IMR-90 (cell line): ENCODE measurements at regions not wholly inside any gene's neighbourhood (a gene's known extent, or its start where the extent isn't known, plus 50 kb on each side); places are given as distances from the start of the nearest gene placed in this dataset.

Source experiments
- ATAC-seq: fragments of 200-7000 bp; cut with Tn5 transposase; 2 replicates; pipeline ENCODE4 v1.9.1; 2020; ENCODE audit warnings: low read depth, mild to moderate bottlenecking, moderate library complexity
- BruUV-seq: library from RNA; stranded (reverse); fragments of 400-500 nt; replicated peaks from 2 replicates; lab custom pipeline; 2021; lab: Mats Ljungman, UMichigan
- CTCF ChIA-PET: fragments of 300-600 bp; formaldehyde crosslinking; extraction: SDS; loops from one replicate; lab custom pipeline; 2021; ENCODE audit warnings: antibody characterized with exemption; lab: Yijun Ruan, JAX
- POLR2A ChIA-PET: fragments of 300-600 bp; sonication (Branson Sonifier 250); formaldehyde crosslinking; loops from one replicate; lab custom pipeline; 2022; ENCODE audit warnings: antibody characterized with exemption; ENCODE audit not compliant: unreplicated experiment; lab: Charles Lee
- DNase-seq: peaks from one replicate; pipeline ENCODE4 v3.0.0; 2013
- H2AFZ ChIP-seq: replicated peaks from 2 replicates; pipeline ENCODE3; 2013; ENCODE audit warnings: low read length, mild to moderate bottlenecking; ENCODE audit not compliant: poor library complexity
- H2AK5ac ChIP-seq: 2 replicates; pipeline ENCODE4 v1.6.1; 2013; ENCODE audit warnings: low read depth, low read length, inconsistent platforms
- H2AK9ac ChIP-seq: replicated peaks from 2 replicates; pipeline ENCODE3; 2013; ENCODE audit warnings: mild to moderate bottlenecking, low read depth, low read length, moderate library complexity; ENCODE audit not compliant: poor library complexity
- H2BK120ac ChIP-seq: 2 replicates; pipeline ENCODE4 v1.6.1; 2013; ENCODE audit warnings: low read depth, low read length, inconsistent platforms
- H2BK15ac ChIP-seq: 3 replicates; pipeline ENCODE4 v1.6.1; 2013; ENCODE audit warnings: low read depth, low read length, inconsistent platforms
- H2BK20ac ChIP-seq: 2 replicates; pipeline ENCODE4 v1.6.1; 2013; ENCODE audit warnings: low read depth, mild to moderate bottlenecking, inconsistent platforms, low read length, moderate library complexity
- H2BK5ac ChIP-seq: 2 replicates; pipeline ENCODE4 v1.6.1; 2013; ENCODE audit warnings: mild to moderate bottlenecking, low read depth, low read length, inconsistent platforms; ENCODE audit not compliant: poor library complexity, severe bottlenecking
- H3K14ac ChIP-seq: replicated peaks from 2 replicates; pipeline ENCODE4 v1.6.1; 2013; ENCODE audit warnings: low read depth, low read length, inconsistent platforms
- H3K18ac ChIP-seq: 2 replicates; pipeline ENCODE4 v1.6.1; 2013; ENCODE audit warnings: low read depth, low read length, control low read depth
- H3K23ac ChIP-seq: 2 replicates; pipeline ENCODE4 v1.6.1; 2013; ENCODE audit warnings: low read depth, low read length, inconsistent platforms
- H3K27ac ChIP-seq: 2 replicates; pipeline ENCODE4 v1.5.1; 2013; ENCODE audit warnings: mild to moderate bottlenecking, control low read depth, low read length; ENCODE audit not compliant: insufficient read depth
- H3K27me3 ChIP-seq: 2 replicates; pipeline ENCODE4 v1.6.1; 2013; ENCODE audit warnings: low read length; ENCODE audit not compliant: control insufficient read depth, insufficient read depth
- H3K36me3 ChIP-seq: 2 replicates; pipeline ENCODE4 v1.6.1; 2013; ENCODE audit warnings: low read length, mixed read lengths; ENCODE audit not compliant: control insufficient read depth, insufficient read depth
- H3K4ac ChIP-seq: 2 replicates; pipeline ENCODE4 v1.6.1; 2013; ENCODE audit warnings: low read depth, low read length, inconsistent platforms
- H3K4me1 ChIP-seq: 2 replicates; pipeline ENCODE4 v1.6.1; 2013; ENCODE audit warnings: low read length, mixed read lengths; ENCODE audit not compliant: control insufficient read depth, insufficient read depth
- H3K4me2 ChIP-seq: 2 replicates; pipeline ENCODE4 v1.6.1; 2013; ENCODE audit warnings: low read depth, mild to moderate bottlenecking, control low read depth, low read length, moderate library complexity
- H3K4me3 ChIP-seq: 2 replicates; pipeline ENCODE4 v1.5.1; 2013; ENCODE audit warnings: low read depth, mild to moderate bottlenecking, control low read depth, low read length, moderate library complexity; ENCODE audit not compliant: insufficient read depth
- H3K56ac ChIP-seq: 2 replicates; pipeline ENCODE4 v1.6.1; 2013; ENCODE audit warnings: low read length, inconsistent platforms; ENCODE audit not compliant: insufficient read depth; ENCODE audit errors: extremely low read depth
- H3K79me1 ChIP-seq, 2 experiments: 2 replicates each; pipeline ENCODE4 v1.6.1; 2013; ENCODE audit warnings: low read length in 2 of 2, inconsistent platforms in 1 of 2, low read depth in 1 of 2
- H3K9ac ChIP-seq: 2 replicates; pipeline ENCODE4 v1.6.1; 2013; ENCODE audit warnings: low read depth, low read length, control low read depth
- H3K9me1 ChIP-seq: 2 replicates; pipeline ENCODE4 v1.6.1; 2013; ENCODE audit warnings: low read length, inconsistent platforms; ENCODE audit not compliant: insufficient read depth
- H3K9me3 ChIP-seq: 2 replicates; pipeline ENCODE4 v1.6.1; 2013; ENCODE audit warnings: low read length; ENCODE audit not compliant: control insufficient read depth, insufficient read depth
- H4K20me1 ChIP-seq: 2 replicates; pipeline ENCODE4 v1.6.1; 2013; ENCODE audit warnings: low read length, inconsistent platforms; ENCODE audit not compliant: insufficient read depth
- H4K5ac ChIP-seq: 2 replicates; pipeline ENCODE4 v1.6.1; 2013; ENCODE audit warnings: mild to moderate bottlenecking, low read depth, low read length, control low read depth
- H4K8ac ChIP-seq, 2 experiments: 2 replicates each; pipeline ENCODE4 v1.6.1; 2013; ENCODE audit warnings: low read depth in 2 of 2, low read length in 2 of 2, control low read depth in 1 of 2, inconsistent platforms in 1 of 2
- H4K91ac ChIP-seq: 2 replicates; pipeline ENCODE4 v1.6.1; 2013; ENCODE audit warnings: low read depth, low read length, inconsistent platforms; ENCODE audit not compliant: insufficient read depth
- BHLHE40 ChIP-seq: fragments of 150-350 bp; IDR thresholded peaks from 2 replicates; pipeline ENCODE4 v1.6.1; 2016; ENCODE audit warnings: mild to moderate bottlenecking, low read depth, low read length
- CEBPB ChIP-seq: IDR thresholded peaks from 2 replicates; pipeline ENCODE4 v1.6.1; 2012; ENCODE audit warnings: low read depth, low read length, improper control_type of control experiment
- CHD1 ChIP-seq: IDR thresholded peaks from 2 replicates; pipeline ENCODE4 v1.6.1; 2012; ENCODE audit warnings: low read depth, low read length, improper control_type of control experiment
- FOS ChIP-seq: fragments of 150-350 bp; IDR thresholded peaks from 2 replicates; pipeline ENCODE4 v1.6.1; 2016; ENCODE audit warnings: low read depth, low read length
- MAFK ChIP-seq: IDR thresholded peaks from 2 replicates; pipeline ENCODE4 v1.6.1; 2012; ENCODE audit warnings: low read depth, low read length, improper control_type of control experiment
- MAZ ChIP-seq: IDR thresholded peaks from 2 replicates; pipeline ENCODE4 v1.6.1; 2012; ENCODE audit warnings: low read depth, mild to moderate bottlenecking, low read length, improper control_type of control experiment, moderate library complexity, borderline replicate concordance
- MXI1 ChIP-seq: IDR thresholded peaks from 2 replicates; pipeline ENCODE4 v1.6.1; 2012; ENCODE audit warnings: low read depth, mild to moderate bottlenecking, low read length, moderate library complexity, borderline replicate concordance
- NFE2L2 ChIP-seq: fragments of 150-350 bp; IDR thresholded peaks from 2 replicates; pipeline ENCODE4 v1.6.1; 2016; ENCODE audit warnings: low read depth, mild to moderate bottlenecking, low read length
- POLR2A ChIP-seq: IDR thresholded peaks from 2 replicates; pipeline ENCODE4 v1.6.1; 2012; ENCODE audit warnings: mild to moderate bottlenecking, low read depth, low read length
- RAD21 ChIP-seq: IDR thresholded peaks from 2 replicates; pipeline ENCODE4 v1.6.1; 2012; ENCODE audit warnings: low read length, improper control_type of control experiment
- RCOR1 ChIP-seq: IDR thresholded peaks from 2 replicates; pipeline ENCODE4 v1.6.1; 2012; ENCODE audit warnings: mild to moderate bottlenecking, low read length, improper control_type of control experiment; ENCODE audit not compliant: insufficient replicate concordance
- RFX5 ChIP-seq: IDR thresholded peaks from 2 replicates; pipeline ENCODE4 v1.8.0; 2012; ENCODE audit warnings: low read depth, mild to moderate bottlenecking, low read length, moderate library complexity
- SMC3 ChIP-seq: fragments of 150-350 bp; IDR thresholded peaks from 2 replicates; pipeline ENCODE4 v1.6.1; 2016; ENCODE audit warnings: low read depth, mild to moderate bottlenecking, antibody characterized with exemption, low read length, moderate library complexity
- dilution Hi-C: fragments of 300-500 bp; cut with HindIII; formaldehyde crosslinking; loops from one replicate; pipeline ENCODE4 v1.14.3; 2018; ENCODE audit warnings: low sequenced_read_pairs; ENCODE audit not compliant: unreplicated experiment
- in situ Hi-C: fragments of 300-500 bp; cut with MboI; formaldehyde crosslinking; loops from 3 replicates; pipeline ENCODE4 v1.14.3; 2019; ENCODE audit warnings: low sequenced_read_pairs, inconsistent platforms, mixed read lengths
- intact Hi-C: fragments of 100-400 bp; cut with micrococcal nuclease; formaldehyde crosslinking; loops from 2 replicates; pipeline ENCODE4 v1.10.0; 2022
- TF ChIP-seq, protein P1 (sequence below): fragments of 150-350 bp; IDR thresholded peaks from 2 replicates; pipeline ENCODE4 v1.6.1; 2016; ENCODE audit warnings: low read depth, mild to moderate bottlenecking, low read length, moderate library complexity, borderline replicate concordance
- TF ChIP-seq, protein P2 (sequence below): conservative IDR thresholded peaks from 2 replicates; pipeline ENCODE4 v1.5.1; 2012; ENCODE audit warnings: mild to moderate bottlenecking, low read depth, low read length, improper control_type of control experiment
- TF ChIP-seq, protein P3 (sequence below): fragments of 150-350 bp; IDR thresholded peaks from 2 replicates; pipeline ENCODE4 v1.6.1; 2017; ENCODE audit warnings: mild to moderate bottlenecking, antibody characterized with exemption, low read length, low read depth

DNA sequence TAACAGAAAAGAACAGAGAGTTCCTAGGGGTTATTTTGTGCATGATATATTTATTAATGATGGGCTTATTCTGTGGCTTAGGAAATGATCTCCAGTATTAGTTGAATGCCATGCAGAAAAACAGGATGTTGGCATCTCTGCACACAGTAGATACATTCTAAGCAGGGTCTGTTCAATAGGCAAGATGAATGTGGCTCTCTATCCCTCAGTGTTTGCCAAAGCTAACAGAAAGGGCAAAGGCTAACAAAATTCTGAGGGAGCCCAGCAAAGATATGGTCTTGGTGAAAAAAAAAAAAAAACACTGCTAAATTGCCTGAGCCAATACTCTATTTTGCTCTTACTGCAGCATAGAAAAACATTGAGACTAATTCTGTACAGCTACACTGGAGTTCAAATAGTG, 1095.8 kb downstream of the UQCRFS1 start:
- H3K9me3 ChIP-seq, result peaks cover 15% of the 10 kb centered on the region
- no peak overlapping the region for H2BK20ac ChIP-seq
- ChIA-PET CTCF (no interaction called here), POLR2A (no interaction called here)
- H3K18ac ChIP-seq, result no peak overlapping the region
- intact Hi-C loops (no loop called here), dilution Hi-C loops (no loop called here), in situ Hi-C loops (no loop called here)
- no peak overlapping the region for H3K4me3 ChIP-seq
- H4K8ac ChIP-seq, result no peak overlapping the region
- no peak overlapping the region for H2AFZ ChIP-seq
- H3K56ac ChIP-seq, result no peak overlapping the region
- H2AK5ac ChIP-seq, result no peak overlapping the region
- no peaks in the 10 kb centered on the region for H3K9me1 ChIP-seq
- H2BK5ac ChIP-seq, result no peak overlapping the region
- BruUV-seq, result no TSS peak
- no peaks in the 10 kb centered on the region for H3K79me1 ChIP-seq
- H3K4me2 ChIP-seq, result no peak overlapping the region
- no peak overlapping the region for H2BK15ac ChIP-seq
- DNase-seq (no peak), ATAC-seq (no peak)
- TF ChIP-seq FOS (no peak), MXI1 (no peak), CEBPB (no peak), CHD1 (no peak), NFE2L2 (no peak), POLR2A (no peak), MAZ (no peak), BHLHE40 (no peak), SMC3 (no peak), RCOR1 (no peak), MAFK (no peak), RFX5 (no peak), RAD21 (no peak)
- TF ChIP-seq, protein P1, sequence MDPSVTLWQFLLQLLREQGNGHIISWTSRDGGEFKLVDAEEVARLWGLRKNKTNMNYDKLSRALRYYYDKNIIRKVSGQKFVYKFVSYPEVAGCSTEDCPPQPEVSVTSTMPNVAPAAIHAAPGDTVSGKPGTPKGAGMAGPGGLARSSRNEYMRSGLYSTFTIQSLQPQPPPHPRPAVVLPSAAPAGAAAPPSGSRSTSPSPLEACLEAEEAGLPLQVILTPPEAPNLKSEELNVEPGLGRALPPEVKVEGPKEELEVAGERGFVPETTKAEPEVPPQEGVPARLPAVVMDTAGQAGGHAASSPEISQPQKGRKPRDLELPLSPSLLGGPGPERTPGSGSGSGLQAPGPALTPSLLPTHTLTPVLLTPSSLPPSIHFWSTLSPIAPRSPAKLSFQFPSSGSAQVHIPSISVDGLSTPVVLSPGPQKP, result no peak
- TF ChIP-seq, protein P2, sequence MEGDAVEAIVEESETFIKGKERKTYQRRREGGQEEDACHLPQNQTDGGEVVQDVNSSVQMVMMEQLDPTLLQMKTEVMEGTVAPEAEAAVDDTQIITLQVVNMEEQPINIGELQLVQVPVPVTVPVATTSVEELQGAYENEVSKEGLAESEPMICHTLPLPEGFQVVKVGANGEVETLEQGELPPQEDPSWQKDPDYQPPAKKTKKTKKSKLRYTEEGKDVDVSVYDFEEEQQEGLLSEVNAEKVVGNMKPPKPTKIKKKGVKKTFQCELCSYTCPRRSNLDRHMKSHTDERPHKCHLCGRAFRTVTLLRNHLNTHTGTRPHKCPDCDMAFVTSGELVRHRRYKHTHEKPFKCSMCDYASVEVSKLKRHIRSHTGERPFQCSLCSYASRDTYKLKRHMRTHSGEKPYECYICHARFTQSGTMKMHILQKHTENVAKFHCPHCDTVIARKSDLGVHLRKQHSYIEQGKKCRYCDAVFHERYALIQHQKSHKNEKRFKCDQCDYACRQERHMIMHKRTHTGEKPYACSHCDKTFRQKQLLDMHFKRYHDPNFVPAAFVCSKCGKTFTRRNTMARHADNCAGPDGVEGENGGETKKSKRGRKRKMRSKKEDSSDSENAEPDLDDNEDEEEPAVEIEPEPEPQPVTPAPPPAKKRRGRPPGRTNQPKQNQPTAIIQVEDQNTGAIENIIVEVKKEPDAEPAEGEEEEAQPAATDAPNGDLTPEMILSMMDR, result no peak
- TF ChIP-seq, protein P3, sequence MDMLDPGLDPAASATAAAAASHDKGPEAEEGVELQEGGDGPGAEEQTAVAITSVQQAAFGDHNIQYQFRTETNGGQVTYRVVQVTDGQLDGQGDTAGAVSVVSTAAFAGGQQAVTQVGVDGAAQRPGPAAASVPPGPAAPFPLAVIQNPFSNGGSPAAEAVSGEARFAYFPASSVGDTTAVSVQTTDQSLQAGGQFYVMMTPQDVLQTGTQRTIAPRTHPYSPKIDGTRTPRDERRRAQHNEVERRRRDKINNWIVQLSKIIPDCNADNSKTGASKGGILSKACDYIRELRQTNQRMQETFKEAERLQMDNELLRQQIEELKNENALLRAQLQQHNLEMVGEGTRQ, result no peak
- H3K4ac ChIP-seq, result no peak overlapping the region
- H4K91ac ChIP-seq, result no peak overlapping the region
- H4K20me1 ChIP-seq, result no peaks in the 10 kb centered on the region
- no peaks in the 10 kb centered on the region for H3K4me1 ChIP-seq
- no peaks in the 10 kb centered on the region for H3K36me3 ChIP-seq
- no peak overlapping the region for H4K5ac ChIP-seq
- no peak overlapping the region for H3K27ac ChIP-seq
- H2BK120ac ChIP-seq, result no peak overlapping the region
- H3K9ac ChIP-seq, result no peak overlapping the region
- H3K27me3 ChIP-seq, result no peaks in the 10 kb centered on the region
- H3K23ac ChIP-seq, result no peak overlapping the region
- H2AK9ac ChIP-seq, result no peak overlapping the region
- H3K14ac ChIP-seq, result no peak overlapping the region
